ENCODE measurements at regions not wholly inside any gene's neighbourhood (a gene's known extent, or its start where the extent isn't known, plus 50 kb on each side); places are given as distances from the start of the nearest gene placed in this dataset.

DNA sequence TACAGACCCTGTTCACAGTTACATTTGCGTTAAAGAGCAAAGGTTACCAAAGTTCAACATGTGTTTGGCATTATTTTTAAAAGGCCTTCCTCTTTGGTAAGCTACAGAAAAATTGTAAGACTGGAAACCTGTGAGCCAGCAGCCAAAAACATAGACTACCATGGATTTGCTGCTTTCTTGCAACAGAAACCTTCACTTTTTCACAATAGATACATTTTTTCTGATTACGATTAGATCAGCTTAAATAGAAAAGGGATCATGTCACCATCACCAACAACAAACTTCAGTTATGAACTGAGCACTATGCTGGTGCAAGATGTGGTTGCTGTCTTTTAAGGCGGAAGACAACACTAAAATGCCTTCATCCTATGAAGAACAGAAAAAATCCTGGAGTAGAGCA is 112.3 kb upstream of the MARCKS start:
- no peak for TF ChIP-seq CTCF (IDR thresholded peaks at IDR 0.05 in 2 of 3, conservative IDR thresholded peaks at IDR 0.05 in 1 of 3; ENCODE audit: borderline replicate concordance in 1 of 3, insufficient read depth in 1 of 3, low read depth in 2 of 3, low read length in 2 of 3)
- TF ChIP-seq, protein P1, sequence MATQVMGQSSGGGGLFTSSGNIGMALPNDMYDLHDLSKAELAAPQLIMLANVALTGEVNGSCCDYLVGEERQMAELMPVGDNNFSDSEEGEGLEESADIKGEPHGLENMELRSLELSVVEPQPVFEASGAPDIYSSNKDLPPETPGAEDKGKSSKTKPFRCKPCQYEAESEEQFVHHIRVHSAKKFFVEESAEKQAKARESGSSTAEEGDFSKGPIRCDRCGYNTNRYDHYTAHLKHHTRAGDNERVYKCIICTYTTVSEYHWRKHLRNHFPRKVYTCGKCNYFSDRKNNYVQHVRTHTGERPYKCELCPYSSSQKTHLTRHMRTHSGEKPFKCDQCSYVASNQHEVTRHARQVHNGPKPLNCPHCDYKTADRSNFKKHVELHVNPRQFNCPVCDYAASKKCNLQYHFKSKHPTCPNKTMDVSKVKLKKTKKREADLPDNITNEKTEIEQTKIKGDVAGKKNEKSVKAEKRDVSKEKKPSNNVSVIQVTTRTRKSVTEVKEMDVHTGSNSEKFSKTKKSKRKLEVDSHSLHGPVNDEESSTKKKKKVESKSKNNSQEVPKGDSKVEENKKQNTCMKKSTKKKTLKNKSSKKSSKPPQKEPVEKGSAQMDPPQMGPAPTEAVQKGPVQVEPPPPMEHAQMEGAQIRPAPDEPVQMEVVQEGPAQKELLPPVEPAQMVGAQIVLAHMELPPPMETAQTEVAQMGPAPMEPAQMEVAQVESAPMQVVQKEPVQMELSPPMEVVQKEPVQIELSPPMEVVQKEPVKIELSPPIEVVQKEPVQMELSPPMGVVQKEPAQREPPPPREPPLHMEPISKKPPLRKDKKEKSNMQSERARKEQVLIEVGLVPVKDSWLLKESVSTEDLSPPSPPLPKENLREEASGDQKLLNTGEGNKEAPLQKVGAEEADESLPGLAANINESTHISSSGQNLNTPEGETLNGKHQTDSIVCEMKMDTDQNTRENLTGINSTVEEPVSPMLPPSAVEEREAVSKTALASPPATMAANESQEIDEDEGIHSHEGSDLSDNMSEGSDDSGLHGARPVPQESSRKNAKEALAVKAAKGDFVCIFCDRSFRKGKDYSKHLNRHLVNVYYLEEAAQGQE (IDR thresholded peaks at IDR 0.05; ENCODE audit: low read depth) = no peak
- TF ChIP-seq ZFX (IDR thresholded peaks at IDR 0.05) = no peak
- TF ChIP-seq CBX3 (IDR thresholded peaks at IDR 0.05; ENCODE audit: low read depth) = no peak
- no peak for TF ChIP-seq POLR2AphosphoS5 (IDR thresholded peaks at IDR 0.05; ENCODE audit: low read depth, low read length)
- no peak for TF ChIP-seq EZH2 (IDR thresholded peaks at IDR 0.05)
- TF ChIP-seq SP1 (IDR thresholded peaks at IDR 0.05; ENCODE audit: low read depth) = no peak
- no peak for TF ChIP-seq CEBPB (IDR thresholded peaks at IDR 0.05; ENCODE audit: low read depth)
- no peak for TF ChIP-seq SIN3A (IDR thresholded peaks at IDR 0.05; ENCODE audit: low read depth)
- TF ChIP-seq RAD21 (IDR thresholded peaks at IDR 0.05; ENCODE audit: low read depth) = no peak
